Tibial nerve (tissue), 3 donors: ENCODE measurements at regions not wholly inside any gene's neighbourhood (a gene's known extent, or its start where the extent isn't known, plus 50 kb on each side); places are given as distances from the start of the nearest gene placed in this dataset.

Experiments used
- POLR2A ChIP-seq, 2 donors: fragments of 450-650 bp; IDR thresholded peaks; one replicate each; pipeline ENCODE4 v1.6.1; 2017; ENCODE audit warnings: antibody characterized with exemption in 2 of 2, mild to moderate bottlenecking in 2 of 2, moderate library complexity in 2 of 2
- TF ChIP-seq, protein P1 (sequence below), 5 experiments: fragments of 200-600 bp in 3 of 5; fragments of 450-650 bp in 2 of 5; sonication (generic) in 3 of 5; IDR thresholded peaks; one replicate each; pipeline ENCODE4 v1.5.1; 2016 to 2019; ENCODE audit warnings: antibody characterized with exemption in 5 of 5, mild to moderate bottlenecking in 3 of 5, moderate library complexity in 2 of 5

DNA sequence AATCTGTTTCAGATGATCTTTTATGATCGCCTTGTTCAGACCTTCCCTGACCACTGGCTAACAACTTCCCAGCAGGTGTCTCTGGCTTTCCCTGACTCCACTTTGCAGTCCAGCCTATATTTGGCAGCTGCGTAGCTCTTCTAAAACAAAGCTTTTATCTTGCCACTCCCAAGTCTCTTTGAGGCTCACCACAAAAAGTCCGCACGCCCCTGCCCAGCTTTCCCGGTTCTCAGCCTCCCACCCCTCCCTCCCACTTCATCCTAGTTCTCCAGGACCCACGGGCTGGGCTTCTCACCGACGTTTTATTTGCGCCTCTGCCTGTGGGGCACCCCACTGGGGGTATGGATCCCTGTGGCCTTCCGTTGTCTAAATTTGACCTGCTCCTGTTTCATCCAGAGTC, 58.9 kb upstream of the USP6NL start:
- TF ChIP-seq POLR2A (IDR thresholded peaks at IDR 0.05), result no peak
- TF ChIP-seq, protein P1, sequence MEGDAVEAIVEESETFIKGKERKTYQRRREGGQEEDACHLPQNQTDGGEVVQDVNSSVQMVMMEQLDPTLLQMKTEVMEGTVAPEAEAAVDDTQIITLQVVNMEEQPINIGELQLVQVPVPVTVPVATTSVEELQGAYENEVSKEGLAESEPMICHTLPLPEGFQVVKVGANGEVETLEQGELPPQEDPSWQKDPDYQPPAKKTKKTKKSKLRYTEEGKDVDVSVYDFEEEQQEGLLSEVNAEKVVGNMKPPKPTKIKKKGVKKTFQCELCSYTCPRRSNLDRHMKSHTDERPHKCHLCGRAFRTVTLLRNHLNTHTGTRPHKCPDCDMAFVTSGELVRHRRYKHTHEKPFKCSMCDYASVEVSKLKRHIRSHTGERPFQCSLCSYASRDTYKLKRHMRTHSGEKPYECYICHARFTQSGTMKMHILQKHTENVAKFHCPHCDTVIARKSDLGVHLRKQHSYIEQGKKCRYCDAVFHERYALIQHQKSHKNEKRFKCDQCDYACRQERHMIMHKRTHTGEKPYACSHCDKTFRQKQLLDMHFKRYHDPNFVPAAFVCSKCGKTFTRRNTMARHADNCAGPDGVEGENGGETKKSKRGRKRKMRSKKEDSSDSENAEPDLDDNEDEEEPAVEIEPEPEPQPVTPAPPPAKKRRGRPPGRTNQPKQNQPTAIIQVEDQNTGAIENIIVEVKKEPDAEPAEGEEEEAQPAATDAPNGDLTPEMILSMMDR (IDR thresholded peaks at IDR 0.05), result no peak
